ENCODE measurements at regions not wholly inside any gene's neighbourhood (a gene's known extent, or its start where the extent isn't known, plus 50 kb on each side); places are given as distances from the start of the nearest gene placed in this dataset.

- TF ChIP-seq CTCF (tag by site-specific recombination; IDR thresholded peaks at IDR 0.05) = no peak
- no peak for TF ChIP-seq ZNF274 (IDR thresholded peaks at IDR 0.05; ENCODE audit: low read length)
- no peak for TF ChIP-seq ZNF274 (tag by site-specific recombination; IDR thresholded peaks at IDR 0.05; ENCODE audit: borderline replicate concordance)
- TF ChIP-seq ZNF398 (tag by site-specific recombination; IDR thresholded peaks at IDR 0.05) = no peak
- no peak for TF ChIP-seq YY2 (tag by site-specific recombination; IDR thresholded peaks at IDR 0.05)
- no peak for TF ChIP-seq HIC1 (tag by site-specific recombination; IDR thresholded peaks at IDR 0.05)
- no peak for TF ChIP-seq ZNF658 (tag by site-specific recombination; IDR thresholded peaks at IDR 0.05)
Observed at GRCh38 chr6:78379982-78380381, 487.4 kb upstream of the IRAK1BP1 start.

Data from HEK293 (cell line).